Sigmoid colon (tissue), 6 donors: ENCODE measurements at regions not wholly inside any gene's neighbourhood (a gene's known extent, or its start where the extent isn't known, plus 50 kb on each side); places are given as distances from the start of the nearest gene placed in this dataset.

Source experiments
- DNase-seq: peaks from one replicate; pipeline ENCODE4 v3.0.0-alpha.2; 2019
- H3K27ac ChIP-seq, 4 donors: fragments of 200-600 bp; sonication (generic); one replicate each; pipeline ENCODE4 v1.5.1; 2016 to 2019; ENCODE audit warnings: mild to moderate bottlenecking in 1 of 4
- H3K27me3 ChIP-seq, 3 donors: fragments of 200-600 bp; sonication (generic); one replicate each; pipeline ENCODE4 v1.5.1; 2019; ENCODE audit warnings: mild to moderate bottlenecking in 1 of 3
- H3K36me3 ChIP-seq, 4 donors: fragments of 200-600 bp; sonication (generic); one replicate each; pipeline ENCODE4 v1.5.1; 2016 to 2019
- H3K4me1 ChIP-seq, 4 donors: fragments of 200-600 bp; sonication (generic); one replicate each; pipeline ENCODE4 v1.5.1; 2017 to 2019
- H3K4me3 ChIP-seq, 4 donors: fragments of 200-600 bp; sonication (generic); one replicate each; pipeline ENCODE4 v1.5.1; 2017 to 2019; ENCODE audit warnings: mild to moderate bottlenecking in 2 of 4, moderate library complexity in 1 of 4
- H3K9me3 ChIP-seq, 4 donors: fragments of 200-600 bp in 3 of 4; sonication (generic) in 3 of 4; one replicate each; pipeline versions ENCODE4 v1.5.1 to v1.6.1; 2013 to 2019
- CTCF ChIP-seq, 4 experiments: fragments of 450-650 bp in 3 of 4; fragments of 200-600 bp in 1 of 4; IDR thresholded peaks; one replicate each; pipeline ENCODE4 v1.5.1; 2016 to 2019; ENCODE audit warnings: antibody characterized with exemption in 4 of 4, mild to moderate bottlenecking in 3 of 4, moderate library complexity in 2 of 4
- EP300 ChIP-seq, 4 donors: sonication (generic); formaldehyde crosslinking; IDR thresholded peaks; one replicate each; pipeline ENCODE4 v1.6.1; 2017; ENCODE audit warnings: antibody characterized with exemption in 4 of 4
- POLR2A ChIP-seq, 2 donors: fragments of 450-650 bp; IDR thresholded peaks; one replicate each; pipeline ENCODE4 v1.6.1; 2016; ENCODE audit warnings: antibody characterized with exemption in 2 of 2, mild to moderate bottlenecking in 2 of 2, moderate library complexity in 2 of 2
- POLR2AphosphoS5 ChIP-seq, 4 donors: sonication (generic); formaldehyde crosslinking; IDR thresholded peaks; one replicate each; pipeline ENCODE4 v1.6.1; 2017; ENCODE audit warnings: antibody characterized with exemption in 4 of 4
- WGBS, 2 donors: extraction: QIAGEN DNeasy Blood & Tissue Kit; methylation state at CpG; one replicate each; pipeline ENCODE4 v1.1.7; 2013; 5-methylcytosine and 5-hydroxymethylcytosine counted together
- intact Hi-C: fragments of 100-400 bp; cut with DNase I; formaldehyde crosslinking; loops from one replicate; pipeline ENCODE4 v1.15.1; 2023
- donor health status: healthy with polysubstance abuse.
- donor health status: healthy.

- no peak overlapping the region for H3K27ac ChIP-seq
- intact Hi-C loops = no loop called here
- WGBS, 2 donors = 76 to 78% methylated on average over 11 of the region's 11 CpGs
- no peaks in the 10 kb centered on the region for H3K4me1 ChIP-seq
- peaks cover 0 to 4% (median 0%) of the 10 kb centered on the region in 4 donors for H3K9me3 ChIP-seq
- no peak for DNase-seq
- H3K36me3 ChIP-seq = no peaks in the 10 kb centered on the region
- H3K4me3 ChIP-seq = no peak overlapping the region
- TF ChIP-seq EP300 (IDR thresholded peaks at IDR 0.05) = no peak
- H3K27me3 ChIP-seq = peaks cover 0 to 63% (median 13%) of the 10 kb centered on the region in 3 donors
These were observed 100.1 kb downstream of the YTHDF1 start for GRCh38 chr20:63115651-63116411.

- no peak for DNase-seq
These were observed 101.1 kb downstream of the YTHDF1 start for GRCh38 chr20:63114693-63115311.

GRCh38 chr20:63114006-63114692 is 101.8 kb downstream of the YTHDF1 start:
- DNase-seq = no peak
- WGBS, 2 donors = 63 to 68% methylated on average over 22 of the region's 22 CpGs
- Histone ChIP-seq H3K36me3 (no peaks in the 10 kb centered on the region), H3K27ac (no peak overlapping the region), H3K9me3 (peaks cover 0 to 4% (median 0%) of the 10 kb centered on the region in 4 donors), H3K4me3 (no peak overlapping the region), H3K27me3 (peaks cover 0 to 46% (median 13%) of the 10 kb centered on the region in 3 donors), H3K4me1 (no peaks in the 10 kb centered on the region)
- TF ChIP-seq CTCF (IDR thresholded peaks at IDR 0.05) (no peak), EP300 (IDR thresholded peaks at IDR 0.05) (no peak), POLR2A (IDR thresholded peaks at IDR 0.05) (no peak), POLR2AphosphoS5 (IDR thresholded peaks at IDR 0.05) (no peak)
- intact Hi-C loops = no loop called here

More at GRCh38 chr20:63114693-63115311, 101.1 kb downstream of the YTHDF1 start:
- H3K4me1 ChIP-seq = no peaks in the 10 kb centered on the region
- peaks cover 0 to 53% (median 13%) of the 10 kb centered on the region in 3 donors for H3K27me3 ChIP-seq
- H3K4me3 ChIP-seq = no peak overlapping the region
- 59 to 71% methylated on average over 16 of the region's 16 CpGs for WGBS, 2 donors
- peaks cover 0 to 4% (median 0%) of the 10 kb centered on the region in 4 donors for H3K9me3 ChIP-seq
- TF ChIP-seq POLR2A (IDR thresholded peaks at IDR 0.05) (no peak), EP300 (IDR thresholded peaks at IDR 0.05) (no peak), POLR2AphosphoS5 (IDR thresholded peaks at IDR 0.05) (no peak)
- H3K27ac ChIP-seq = no peak overlapping the region
- intact Hi-C loops = no loop called here
- H3K36me3 ChIP-seq = no peaks in the 10 kb centered on the region

DNA sequence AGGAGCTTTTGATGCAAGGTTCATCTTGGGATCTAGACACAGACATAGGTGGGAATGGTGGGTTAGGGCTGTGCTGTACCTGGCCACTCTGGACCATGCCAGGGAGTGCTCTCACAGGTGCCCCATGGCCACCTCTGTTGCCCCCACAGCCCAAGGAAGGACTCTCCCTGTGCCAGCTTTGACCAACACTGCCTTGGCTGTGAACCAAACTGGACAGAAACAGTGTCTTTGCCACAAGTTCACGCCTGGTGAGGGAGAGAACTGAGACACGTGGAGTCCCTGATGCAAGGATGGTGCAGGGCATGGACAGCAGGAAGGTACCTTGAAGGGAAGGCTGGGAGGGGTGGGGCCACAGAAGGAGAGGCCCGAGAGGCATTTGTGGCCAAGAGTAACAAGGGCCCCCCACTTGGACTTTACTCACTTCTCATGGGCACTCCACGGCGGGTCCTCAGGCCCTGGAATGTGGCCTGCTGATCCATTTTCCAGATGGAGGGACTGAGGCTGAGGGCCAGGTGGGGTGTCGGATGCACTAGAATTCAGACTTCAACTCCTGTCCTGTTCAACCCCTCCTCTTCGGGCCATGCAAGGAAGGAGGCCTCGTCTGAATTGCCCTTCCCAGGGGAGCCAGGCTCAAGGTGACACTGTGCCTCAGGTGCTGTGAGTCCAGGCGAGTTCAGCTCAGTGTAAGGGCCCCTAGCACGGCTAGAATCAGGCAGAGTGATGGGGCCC is 103.3 kb downstream of the YTHDF1 start:
- H3K27me3 ChIP-seq = peaks cover 0 to 33% (median 13%) of the 10 kb centered on the region in 3 donors
- no peaks in the 10 kb centered on the region for H3K4me1 ChIP-seq
- TF ChIP-seq POLR2A (IDR thresholded peaks at IDR 0.05) (no peak), EP300 (IDR thresholded peaks at IDR 0.05) (no peak), POLR2AphosphoS5 (IDR thresholded peaks at IDR 0.05) (no peak), CTCF (IDR thresholded peaks at IDR 0.05) (no peak)
- H3K27ac ChIP-seq = no peak overlapping the region
- intact Hi-C loops = no loop called here
- WGBS, 2 donors = 66 to 79% methylated on average over 10 of the region's 10 CpGs
- no peak overlapping the region for H3K4me3 ChIP-seq
- H3K36me3 ChIP-seq = no peaks in the 10 kb centered on the region
- peaks cover 0 to 4% (median 0%) of the 10 kb centered on the region in 4 donors for H3K9me3 ChIP-seq
- DNase-seq = no peak

- DNase-seq = no peak
- H3K27ac ChIP-seq = no peak overlapping the region
- H3K9me3 ChIP-seq = peaks cover 0 to 4% (median 0%) of the 10 kb centered on the region in 4 donors
- TF ChIP-seq POLR2A (IDR thresholded peaks at IDR 0.05) = no peak
- TF ChIP-seq EP300 (IDR thresholded peaks at IDR 0.05) = no peak
- no peak for TF ChIP-seq POLR2AphosphoS5 (IDR thresholded peaks at IDR 0.05)
- no peak for TF ChIP-seq CTCF (IDR thresholded peaks at IDR 0.05)
- intact Hi-C loops = loop anchor here (5.0 kb wide), 1 partner anchor 109 kb away; the partner anchor contains the start of gene YTHDF1
- H3K4me1 ChIP-seq = peaks cover 0 to 15% (median 10%) of the 10 kb centered on the region in 4 donors
- H3K27me3 ChIP-seq = no peaks in the 10 kb centered on the region
- no peak overlapping the region for H3K4me3 ChIP-seq
- H3K36me3 ChIP-seq = no peaks in the 10 kb centered on the region
- 87 to 89% methylated on average over 9 of the region's 9 CpGs for WGBS, 2 donors
These were observed 101.5 kb upstream of the BHLHE23 start for GRCh38 chr20:63108247-63108646.
